Lower leg skin (tissue), 4 donors: ENCODE measurements at regions not wholly inside any gene's neighbourhood (a gene's known extent, or its start where the extent isn't known, plus 50 kb on each side); places are given as distances from the start of the nearest gene placed in this dataset.

Experiments
- DNase-seq, 2 donors: peaks; one replicate each; pipeline ENCODE4 v3.0.0-alpha.2; 2019; ENCODE audit warnings: low spot score in 2 of 2
- H3K4me3 ChIP-seq: fragments of 200-600 bp; sonication (generic); 2 replicates; pipeline ENCODE4 v1.5.1; 2017; ENCODE audit warnings: mild to moderate bottlenecking, low read depth; ENCODE audit not compliant: poor library complexity, severe bottlenecking
- CTCF ChIP-seq, 3 donors: fragments of 450-650 bp; IDR thresholded peaks; one replicate each; pipeline ENCODE4 v1.5.1; 2016; ENCODE audit warnings: antibody characterized with exemption in 3 of 3, mild to moderate bottlenecking in 3 of 3, moderate library complexity in 2 of 3
- POLR2A ChIP-seq, 2 donors: fragments of 450-650 bp; IDR thresholded peaks; one replicate each; pipeline ENCODE4 v1.6.1; 2016 to 2017; ENCODE audit warnings: antibody characterized with exemption in 2 of 2, mild to moderate bottlenecking in 1 of 2, moderate library complexity in 1 of 2
- WGBS, 2 donors: methylation state at CpG; one replicate each; pipeline ENCODE4 v1.1.5; 2018; 5-methylcytosine and 5-hydroxymethylcytosine counted together
- intact Hi-C: fragments of 100-400 bp; cut with DNase I; formaldehyde crosslinking; loops from one replicate; pipeline ENCODE4 v1.15.0; 2023; ENCODE audit warnings: low total_unique reads

GRCh38 chr18:55078303-55078932, 119.2 kb upstream of the CCDC68 start:
- 55 to 67% methylated on average over 8 of the region's 8 CpGs for WGBS, 2 donors
- no peak overlapping the region for H3K4me3 ChIP-seq
- TF ChIP-seq CTCF (IDR thresholded peaks at IDR 0.05) (no peak), POLR2A (IDR thresholded peaks at IDR 0.05) (no peak)
- no peak for DNase-seq
- intact Hi-C loops, result no loop called here

GRCh38 chr18:55076643-55077218, 117.5 kb upstream of the CCDC68 start:
- WGBS, 2 donors, result 67 to 71% methylated on average over 6 of the region's 6 CpGs
- intact Hi-C loops, result no loop called here

GRCh38 chr18:55073834-55074233, 114.6 kb upstream of the CCDC68 start:
- no peak for TF ChIP-seq CTCF (IDR thresholded peaks at IDR 0.05)
- no peak for TF ChIP-seq POLR2A (IDR thresholded peaks at IDR 0.05)
- intact Hi-C loops, result no loop called here
- H3K4me3 ChIP-seq, result no peak overlapping the region
- DNase-seq, result no peak

More at GRCh38 chr18:55076643-55077218, 117.5 kb upstream of the CCDC68 start:
- H3K4me3 ChIP-seq, result no peak overlapping the region
- TF ChIP-seq CTCF (IDR thresholded peaks at IDR 0.05) (no peak), POLR2A (IDR thresholded peaks at IDR 0.05) (no peak)
- DNase-seq, result no peak

GRCh38 chr18:55073116-55073515, 113.9 kb upstream of the CCDC68 start:
- TF ChIP-seq POLR2A (IDR thresholded peaks at IDR 0.05) (no peak), CTCF (IDR thresholded peaks at IDR 0.05) (no peak)
- 92% methylated on average over 4 of the region's 4 CpGs for WGBS, 2 donors
- intact Hi-C loops, result no loop called here
- H3K4me3 ChIP-seq, result no peak overlapping the region
- no peak for DNase-seq

GRCh38 chr18:55072698-55073097, 113.4 kb upstream of the CCDC68 start:
- 83 to 87% methylated on average over 4 of the region's 4 CpGs for WGBS, 2 donors
- intact Hi-C loops, result no loop called here
- H3K4me3 ChIP-seq, result no peak overlapping the region

More at GRCh38 chr18:55072698-55073097, 113.4 kb upstream of the CCDC68 start:
- no peak for TF ChIP-seq CTCF (IDR thresholded peaks at IDR 0.05)
- no peak for TF ChIP-seq POLR2A (IDR thresholded peaks at IDR 0.05)
- no peak for DNase-seq
